Mesothelial cell of epicardium (in vitro differentiated cells): ENCODE measurements at regions not wholly inside any gene's neighbourhood (a gene's known extent, or its start where the extent isn't known, plus 50 kb on each side); places are given as distances from the start of the nearest gene placed in this dataset.

Experiments
- DNase-seq, 2 experiments: peaks; one replicate each; pipeline ENCODE4 v3.0.0; 2021; ENCODE audit warnings: low spot score in 2 of 2; ENCODE audit not compliant: unreplicated experiment in 2 of 2
- H3K27ac Mint-ChIP-seq: 2 replicates; pipeline ENCODE4 v1.8.0; 2021; ENCODE audit warnings: mixed read lengths
- H3K27me3 Mint-ChIP-seq: 2 replicates; pipeline ENCODE4 v1.8.0; 2021; ENCODE audit warnings: low read depth, mixed read lengths
- H3K36me3 Mint-ChIP-seq: 2 replicates; pipeline ENCODE4 v1.8.0; 2021; ENCODE audit warnings: mixed read lengths
- H3K4me1 Mint-ChIP-seq: 2 replicates; pipeline ENCODE4 v1.8.0; 2021; ENCODE audit warnings: mixed read lengths
- H3K4me3 Mint-ChIP-seq: 2 replicates; pipeline ENCODE4 v1.8.0; 2021; ENCODE audit warnings: mild to moderate bottlenecking, moderate library complexity, mixed read lengths
- H3K9me3 Mint-ChIP-seq: 2 replicates; pipeline ENCODE4 v1.8.0; 2021; ENCODE audit warnings: mixed read lengths
- CTCF ChIP-seq: fragments of 200-600 bp; sonication (generic); IDR thresholded peaks from one replicate; pipeline ENCODE4 v1.5.0; 2021; ENCODE audit warnings: antibody characterized with exemption; ENCODE audit not compliant: unreplicated experiment

DNA sequence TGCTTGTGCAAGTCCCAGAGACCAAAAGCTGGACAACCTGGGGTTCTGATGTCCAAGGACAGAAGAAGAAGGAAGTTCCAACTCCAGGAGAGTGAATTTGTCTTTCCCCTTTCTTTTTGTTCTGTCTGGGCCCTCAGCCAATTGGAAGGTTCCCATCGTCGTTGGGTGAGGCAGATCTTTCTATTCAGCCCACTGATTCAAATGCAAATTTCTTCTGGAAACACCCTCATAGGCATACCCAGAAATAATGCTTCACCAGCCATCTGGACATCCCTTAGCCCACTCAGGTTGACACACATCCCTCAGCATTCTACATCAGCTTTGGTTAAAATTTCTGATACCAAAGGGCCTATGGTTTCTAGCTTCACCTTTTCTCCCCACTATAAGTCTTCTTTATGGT is 156.5 kb downstream of the SP3 start:
- DNase-seq, result no peak
- H3K9me3 Mint-ChIP-seq, result peaks cover 6% of the 10 kb centered on the region
- TF ChIP-seq CTCF, result no peak
- H3K4me3 Mint-ChIP-seq, result no peak overlapping the region
- H3K4me1 Mint-ChIP-seq, result peaks cover 12% of the 10 kb centered on the region
- H3K36me3 Mint-ChIP-seq, result peaks cover 4% of the 10 kb centered on the region
- no peaks in the 10 kb centered on the region for H3K27me3 Mint-ChIP-seq
- H3K27ac Mint-ChIP-seq, result no peak overlapping the region

DNA sequence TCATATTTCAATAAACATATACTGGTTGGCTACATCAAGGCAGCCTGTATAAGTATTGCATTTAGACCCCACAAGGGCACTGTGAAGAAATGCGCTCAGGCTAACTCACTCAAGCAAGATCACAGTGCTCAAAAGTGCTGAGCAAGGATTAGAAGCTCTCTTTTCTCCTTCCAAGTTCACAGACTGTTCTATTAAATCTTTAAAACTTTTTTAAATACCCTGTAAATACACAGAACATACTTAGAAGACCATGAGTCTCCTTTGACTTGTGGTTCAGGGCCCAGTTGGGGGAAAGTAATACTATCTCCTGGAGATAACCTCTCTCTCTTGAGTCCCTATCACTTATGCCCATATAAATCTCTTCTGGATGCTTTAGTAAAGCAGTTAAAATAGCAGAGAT is 152.9 kb downstream of the SP3 start:
- Mint-ChIP-seq H3K27ac (no peak overlapping the region), H3K27me3 (no peaks in the 10 kb centered on the region), H3K4me3 (no peak overlapping the region), H3K9me3 (peaks cover 6% of the 10 kb centered on the region), H3K4me1 (no peaks in the 10 kb centered on the region), H3K36me3 (peaks cover 4% of the 10 kb centered on the region)
- no peak for TF ChIP-seq CTCF
- no peak for DNase-seq

DNA sequence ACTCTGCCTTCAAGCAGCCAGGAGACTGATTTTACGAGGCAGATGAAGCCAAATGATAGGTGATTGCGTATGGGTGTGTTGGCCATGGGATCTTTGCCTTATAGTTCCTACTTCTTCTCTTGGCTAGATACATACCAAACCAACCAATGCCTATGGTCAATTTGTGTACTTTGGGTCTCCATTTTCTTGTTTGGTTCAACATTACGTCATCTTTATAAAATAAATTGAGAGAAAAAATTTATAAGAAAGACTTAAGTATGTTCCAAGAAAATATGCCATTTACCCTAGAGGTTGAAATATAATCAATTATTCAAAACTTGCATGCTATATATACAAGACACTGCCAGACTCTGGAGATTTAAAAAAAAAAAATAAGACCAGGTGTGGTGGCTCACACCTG is 150.9 kb downstream of the SP3 start:
- no peaks in the 10 kb centered on the region for H3K9me3 Mint-ChIP-seq
- H3K27me3 Mint-ChIP-seq, result no peaks in the 10 kb centered on the region
- H3K27ac Mint-ChIP-seq, result no peak overlapping the region
- no peak overlapping the region for H3K4me3 Mint-ChIP-seq
- no peaks in the 10 kb centered on the region for H3K36me3 Mint-ChIP-seq
- no peak for DNase-seq
- no peak for TF ChIP-seq CTCF
- H3K4me1 Mint-ChIP-seq, result no peaks in the 10 kb centered on the region

DNA sequence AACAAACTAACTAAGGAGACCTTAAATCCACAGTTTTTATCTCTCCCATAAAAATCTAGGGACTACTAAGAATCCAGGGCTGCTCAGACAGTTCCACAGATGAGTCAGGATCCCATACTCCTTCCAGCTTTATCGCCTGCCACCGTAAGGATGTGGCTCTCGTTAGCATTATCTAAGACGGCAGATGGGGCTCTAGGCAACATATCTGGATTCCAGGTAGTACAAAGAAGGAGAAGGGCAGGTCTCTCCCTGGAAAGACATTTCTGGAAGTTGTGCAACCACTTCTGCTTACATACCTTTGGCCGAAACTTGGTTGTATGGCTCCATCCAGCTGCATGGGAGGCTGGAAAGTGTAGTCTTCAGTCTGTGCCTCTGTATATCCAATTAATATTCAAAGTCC is 149.4 kb downstream of the SP3 start:
- DNase-seq, result no peak
- Mint-ChIP-seq H3K27ac (no peak overlapping the region), H3K4me3 (no peak overlapping the region), H3K4me1 (no peaks in the 10 kb centered on the region), H3K36me3 (no peaks in the 10 kb centered on the region), H3K27me3 (no peaks in the 10 kb centered on the region), H3K9me3 (no peaks in the 10 kb centered on the region)
- no peak for TF ChIP-seq CTCF

GRCh38 chr2:173817582-173817981 is 147.6 kb downstream of the SP3 start:
- peaks cover 9% of the 10 kb centered on the region for H3K9me3 Mint-ChIP-seq
- no peaks in the 10 kb centered on the region for H3K4me1 Mint-ChIP-seq
- TF ChIP-seq CTCF, result no peak
- H3K27me3 Mint-ChIP-seq, result peaks cover 4% of the 10 kb centered on the region
- no peaks in the 10 kb centered on the region for H3K36me3 Mint-ChIP-seq
- no peak overlapping the region for H3K4me3 Mint-ChIP-seq
- DNase-seq, result no peak
- H3K27ac Mint-ChIP-seq, result no peak overlapping the region

DNA sequence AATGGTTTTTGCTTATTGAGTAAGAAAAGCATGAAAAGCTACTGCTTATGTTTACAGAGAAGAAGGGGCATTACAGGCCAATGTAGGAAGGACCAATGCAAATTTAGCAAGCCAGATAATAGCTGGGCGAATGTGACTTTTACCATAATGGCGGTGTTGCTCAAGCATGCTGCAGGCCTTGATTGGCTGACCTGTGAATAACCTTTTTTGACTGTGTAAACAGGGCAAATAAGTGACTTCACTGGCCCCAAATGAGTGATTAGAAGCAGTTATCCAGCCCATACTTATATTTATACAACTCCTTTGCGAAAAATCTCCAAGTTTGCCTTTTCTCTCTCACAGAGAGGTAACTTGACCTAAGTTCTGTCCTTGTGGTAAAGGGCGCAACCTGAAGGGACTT is 146.9 kb downstream of the SP3 start:
- TF ChIP-seq CTCF, result no peak
- H3K36me3 Mint-ChIP-seq, result no peaks in the 10 kb centered on the region
- no peak overlapping the region for H3K27ac Mint-ChIP-seq
- no peak for DNase-seq
- H3K4me1 Mint-ChIP-seq, result no peaks in the 10 kb centered on the region
- no peak overlapping the region for H3K4me3 Mint-ChIP-seq
- peaks cover 9% of the 10 kb centered on the region for H3K9me3 Mint-ChIP-seq
- peaks cover 4% of the 10 kb centered on the region for H3K27me3 Mint-ChIP-seq
